ENCODE measurements at regions not wholly inside any gene's neighbourhood (a gene's known extent, or its start where the extent isn't known, plus 50 kb on each side); places are given as distances from the start of the nearest gene placed in this dataset.

- TF ChIP-seq POLR2AphosphoS5 (IDR thresholded peaks at IDR 0.05; ENCODE audit: low read depth, low read length) (no peak), REST (IDR thresholded peaks at IDR 0.05; ENCODE audit: insufficient read depth in 1 of 2, low read depth in 2 of 2, low read length in 2 of 2) (no peak), TAF1 (IDR thresholded peaks at IDR 0.05; ENCODE audit: borderline replicate concordance, insufficient read depth, low read length) (no peak)
Measured at GRCh38 chr2:42916324-42916723, 123.9 kb upstream of the HAAO start.

All from PFSK-1 (cell line).